Stomach (tissue), 8 donors: ENCODE measurements at regions not wholly inside any gene's neighbourhood (a gene's known extent, or its start where the extent isn't known, plus 50 kb on each side); places are given as distances from the start of the nearest gene placed in this dataset.
A peak's percentile ranks its signal among the peaks of the same experiment; 100 is the strongest.

Experiments
- DNase-seq, 2 donors: peaks; one replicate each; pipeline versions ENCODE4 v3.0.0 to v3.0.0-alpha.2; 2013 to 2019
- H3K27ac ChIP-seq, 5 donors: fragments of 200-600 bp in 4 of 5; sonication (generic) in 4 of 5; one replicate each; pipeline ENCODE4 v1.5.1; 2013 to 2019; ENCODE audit warnings: mild to moderate bottlenecking in 1 of 5, moderate library complexity in 1 of 5
- H3K27me3 ChIP-seq, 3 donors: fragments of 200-600 bp; sonication (generic); one replicate each; pipeline ENCODE4 v1.5.1; 2017 to 2019; ENCODE audit warnings: mixed run types in 1 of 3
- H3K36me3 ChIP-seq, 4 donors: fragments of 200-600 bp; sonication (generic); 1 replicate in 3 of 4; 2 replicates in 1 of 4; pipeline ENCODE4 v1.5.1; 2016 to 2019
- H3K4me1 ChIP-seq, 4 donors: fragments of 200-600 bp; sonication (generic); one replicate each; pipeline ENCODE4 v1.5.1; 2016 to 2019
- H3K4me3 ChIP-seq, 4 donors: fragments of 200-600 bp; sonication (generic) in 3 of 4; one replicate each; pipeline ENCODE4 v1.5.1; 2016 to 2019; ENCODE audit warnings: mild to moderate bottlenecking in 1 of 4
- H3K9me3 ChIP-seq, 4 donors: fragments of 200-600 bp; sonication (generic); one replicate each; pipeline ENCODE4 v1.5.1; 2016 to 2019
- EP300 ChIP-seq: sonication (generic); formaldehyde crosslinking; IDR thresholded peaks from one replicate; pipeline ENCODE4 v1.6.1; 2017; ENCODE audit warnings: antibody characterized with exemption
- POLR2A ChIP-seq, 4 donors: fragments of 450-650 bp; IDR thresholded peaks; one replicate each; pipeline ENCODE4 v1.6.1; 2016; ENCODE audit warnings: antibody characterized with exemption in 4 of 4, control low read depth in 2 of 4, mild to moderate bottlenecking in 1 of 4, moderate library complexity in 1 of 4
- POLR2AphosphoS5 ChIP-seq, 3 donors: sonication (generic); formaldehyde crosslinking; IDR thresholded peaks; one replicate each; pipeline ENCODE4 v1.6.1; 2016; ENCODE audit warnings: antibody characterized with exemption in 3 of 3
- WGBS, 5 donors: extraction: QIAGEN DNeasy Blood & Tissue Kit in 3 of 5; methylation state at CpG; one replicate each; pipeline versions ENCODE4 v1.1.5 to v1.1.7; 2013 to 2018; 5-methylcytosine and 5-hydroxymethylcytosine counted together
- intact Hi-C: fragments of 100-400 bp; cut with DNase I; formaldehyde crosslinking; loops from one replicate; pipeline ENCODE4 v1.15.1; 2023; ENCODE audit warnings: low total_unique reads
- TF ChIP-seq, protein P1 (sequence below), 7 experiments: fragments of 450-650 bp in 4 of 7; fragments of 200-600 bp in 3 of 7; sonication (generic) in 3 of 7; IDR thresholded peaks; one replicate each; pipeline ENCODE4 v1.5.1; 2016 to 2019; ENCODE audit warnings: antibody characterized with exemption in 7 of 7, control low read depth in 2 of 7, mild to moderate bottlenecking in 1 of 7
- donor health status: healthy with polysubstance abuse.
- donor health status: Bipolar disorder and iron deficiency.
- donor health status: healthy.

DNA sequence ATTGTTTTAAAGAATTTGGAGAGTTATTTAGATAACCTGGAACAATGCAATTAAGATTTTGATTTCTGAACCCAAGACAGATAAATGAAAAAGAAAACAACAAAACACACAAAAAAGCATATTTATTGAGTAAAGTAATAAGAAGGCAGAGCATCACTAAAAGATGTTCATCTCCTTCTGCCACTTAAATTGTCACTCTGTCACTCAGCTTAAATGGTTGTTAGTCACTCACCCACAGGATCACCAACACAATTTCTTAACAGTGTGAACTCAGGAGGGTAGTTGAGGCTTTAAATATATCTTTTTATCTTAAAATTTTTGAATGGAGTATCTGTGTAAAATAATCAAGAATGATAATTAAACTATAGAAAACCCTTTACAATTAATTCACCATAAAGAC lies 1215.5 kb upstream of the PCDH20 start:
- no peaks in the 10 kb centered on the region for H3K4me1 ChIP-seq
- H3K27ac ChIP-seq, result no peak overlapping the region
- H3K9me3 ChIP-seq, result peaks cover 0 to 17% (median 0%) of the 10 kb centered on the region in 4 donors
- H3K36me3 ChIP-seq, result no peaks in the 10 kb centered on the region
- no peak overlapping the region for H3K4me3 ChIP-seq
- no peak for TF ChIP-seq POLR2AphosphoS5 (IDR thresholded peaks at IDR 0.05)
- TF ChIP-seq POLR2A (IDR thresholded peaks at IDR 0.05), result no peak
- no peak for TF ChIP-seq EP300
- TF ChIP-seq, protein P1, sequence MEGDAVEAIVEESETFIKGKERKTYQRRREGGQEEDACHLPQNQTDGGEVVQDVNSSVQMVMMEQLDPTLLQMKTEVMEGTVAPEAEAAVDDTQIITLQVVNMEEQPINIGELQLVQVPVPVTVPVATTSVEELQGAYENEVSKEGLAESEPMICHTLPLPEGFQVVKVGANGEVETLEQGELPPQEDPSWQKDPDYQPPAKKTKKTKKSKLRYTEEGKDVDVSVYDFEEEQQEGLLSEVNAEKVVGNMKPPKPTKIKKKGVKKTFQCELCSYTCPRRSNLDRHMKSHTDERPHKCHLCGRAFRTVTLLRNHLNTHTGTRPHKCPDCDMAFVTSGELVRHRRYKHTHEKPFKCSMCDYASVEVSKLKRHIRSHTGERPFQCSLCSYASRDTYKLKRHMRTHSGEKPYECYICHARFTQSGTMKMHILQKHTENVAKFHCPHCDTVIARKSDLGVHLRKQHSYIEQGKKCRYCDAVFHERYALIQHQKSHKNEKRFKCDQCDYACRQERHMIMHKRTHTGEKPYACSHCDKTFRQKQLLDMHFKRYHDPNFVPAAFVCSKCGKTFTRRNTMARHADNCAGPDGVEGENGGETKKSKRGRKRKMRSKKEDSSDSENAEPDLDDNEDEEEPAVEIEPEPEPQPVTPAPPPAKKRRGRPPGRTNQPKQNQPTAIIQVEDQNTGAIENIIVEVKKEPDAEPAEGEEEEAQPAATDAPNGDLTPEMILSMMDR (IDR thresholded peaks at IDR 0.05), result no peak
- no peak for DNase-seq
- intact Hi-C loops, result no loop called here
- no peaks in the 10 kb centered on the region for H3K27me3 ChIP-seq

DNA sequence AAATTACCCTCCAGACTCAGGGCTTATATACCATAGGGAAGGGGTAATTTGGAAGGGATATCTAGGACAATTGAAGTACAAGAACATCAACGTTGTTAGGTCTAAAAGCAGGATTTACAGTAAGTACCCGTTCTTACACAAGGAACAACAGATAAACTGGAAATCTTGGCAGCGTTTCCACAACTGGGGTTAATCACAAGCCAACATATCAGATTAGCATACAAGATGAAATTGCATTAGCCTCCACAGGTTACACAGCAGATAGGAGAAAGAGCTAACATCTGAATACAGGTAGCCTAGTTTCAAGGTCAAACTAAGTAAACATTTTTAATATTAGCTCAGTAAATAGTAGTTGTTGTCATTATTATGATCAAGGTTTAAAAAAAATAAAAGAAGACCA lies 1214.0 kb upstream of the PCDH20 start:
- peaks cover 0 to 24% (median 0%) of the 10 kb centered on the region in 4 donors for H3K9me3 ChIP-seq
- peak; percentile 67 to 68 for DNase-seq
- no peaks in the 10 kb centered on the region for H3K4me1 ChIP-seq
- H3K4me3 ChIP-seq, result peak overlapping the region in 1 of 4 donors; percentile 13
- intact Hi-C loops, result no loop called here
- TF ChIP-seq POLR2AphosphoS5 (IDR thresholded peaks at IDR 0.05) (peak in 2 of 3 donors; percentile 63 to 76), POLR2A (IDR thresholded peaks at IDR 0.05) (no peak), EP300 (no peak)
- TF ChIP-seq, protein P1 (IDR thresholded peaks at IDR 0.05), result no peak
- H3K27me3 ChIP-seq, result no peaks in the 10 kb centered on the region
- no peak overlapping the region for H3K27ac ChIP-seq
- 23 to 49% (median 39%) methylated on average over 3 of the region's 3 CpGs for WGBS, 5 donors
- H3K36me3 ChIP-seq, result no peaks in the 10 kb centered on the region

DNA sequence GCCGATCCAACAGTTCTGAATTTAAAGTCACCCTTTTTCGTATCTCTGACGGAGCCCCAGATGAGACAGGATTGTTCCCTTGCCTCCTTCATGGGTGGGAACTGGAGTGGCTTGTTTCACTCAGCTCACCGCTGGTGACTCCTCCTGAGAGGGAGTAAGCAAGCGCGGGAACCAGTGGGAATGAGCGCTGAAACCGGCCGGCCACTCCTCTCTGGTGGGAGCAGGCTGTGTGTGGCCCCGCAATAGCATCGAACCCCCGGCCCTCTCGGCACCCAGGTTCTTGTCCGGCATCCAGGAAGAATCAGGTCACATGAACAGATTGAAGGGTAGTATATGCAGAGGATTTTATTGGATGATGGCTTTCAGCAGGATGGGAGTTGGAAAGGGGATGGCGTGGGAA lies 1211.6 kb upstream of the PCDH20 start:
- no peak overlapping the region for H3K4me3 ChIP-seq
- H3K27me3 ChIP-seq, result no peaks in the 10 kb centered on the region
- H3K36me3 ChIP-seq, result no peaks in the 10 kb centered on the region
- H3K9me3 ChIP-seq, result peaks cover 0 to 20% (median 0%) of the 10 kb centered on the region in 4 donors
- no peaks in the 10 kb centered on the region for H3K4me1 ChIP-seq
- intact Hi-C loops, result no loop called here
- 86 to 95% (median 92%) methylated on average over 15 of the region's 15 CpGs for WGBS, 5 donors
- DNase-seq, result no peak
- H3K27ac ChIP-seq, result no peak overlapping the region
- TF ChIP-seq, protein P1 (IDR thresholded peaks at IDR 0.05), result no peak
- TF ChIP-seq POLR2A (IDR thresholded peaks at IDR 0.05), result no peak
- TF ChIP-seq POLR2AphosphoS5 (IDR thresholded peaks at IDR 0.05), result no peak
- TF ChIP-seq EP300, result no peak

- DNase-seq, result no peak
- intact Hi-C loops, result no loop called here
These were observed 1211.1 kb upstream of the PCDH20 start for GRCh38 chr13:62626771-62627170.

More at GRCh38 chr13:62626771-62627170, 1211.1 kb upstream of the PCDH20 start:
- Histone ChIP-seq H3K9me3 (peaks cover 0 to 20% (median 0%) of the 10 kb centered on the region in 4 donors), H3K4me1 (no peaks in the 10 kb centered on the region), H3K27me3 (no peaks in the 10 kb centered on the region), H3K4me3 (no peak overlapping the region), H3K36me3 (no peaks in the 10 kb centered on the region), H3K27ac (no peak overlapping the region)
- WGBS, 5 donors, result 54 to 75% (median 69%) methylated on average over 5 of the region's 5 CpGs
- TF ChIP-seq, protein P1 (IDR thresholded peaks at IDR 0.05), result no peak
- TF ChIP-seq EP300 (no peak), POLR2AphosphoS5 (IDR thresholded peaks at IDR 0.05) (no peak), POLR2A (IDR thresholded peaks at IDR 0.05) (no peak)
